ENCODE measurements at regions not wholly inside any gene's neighbourhood (a gene's known extent, or its start where the extent isn't known, plus 50 kb on each side); places are given as distances from the start of the nearest gene placed in this dataset.

GRCh38 chr15:62452667-62453066 lies 287.6 kb upstream of the C2CD4B start:
- DNase-seq: no peak

GRCh38 chr15:62453375-62453774 lies 288.3 kb upstream of the C2CD4B start:
- WGBS, 5 donors: 53 to 69% (median 65%) methylated on average over 3 of the region's 3 CpGs
- TF ChIP-seq EP300 (IDR thresholded peaks at IDR 0.05) (no peak), POLR2AphosphoS5 (IDR thresholded peaks at IDR 0.05) (no peak), POLR2A (IDR thresholded peaks at IDR 0.05) (no peak)
- TF ChIP-seq, protein P1, sequence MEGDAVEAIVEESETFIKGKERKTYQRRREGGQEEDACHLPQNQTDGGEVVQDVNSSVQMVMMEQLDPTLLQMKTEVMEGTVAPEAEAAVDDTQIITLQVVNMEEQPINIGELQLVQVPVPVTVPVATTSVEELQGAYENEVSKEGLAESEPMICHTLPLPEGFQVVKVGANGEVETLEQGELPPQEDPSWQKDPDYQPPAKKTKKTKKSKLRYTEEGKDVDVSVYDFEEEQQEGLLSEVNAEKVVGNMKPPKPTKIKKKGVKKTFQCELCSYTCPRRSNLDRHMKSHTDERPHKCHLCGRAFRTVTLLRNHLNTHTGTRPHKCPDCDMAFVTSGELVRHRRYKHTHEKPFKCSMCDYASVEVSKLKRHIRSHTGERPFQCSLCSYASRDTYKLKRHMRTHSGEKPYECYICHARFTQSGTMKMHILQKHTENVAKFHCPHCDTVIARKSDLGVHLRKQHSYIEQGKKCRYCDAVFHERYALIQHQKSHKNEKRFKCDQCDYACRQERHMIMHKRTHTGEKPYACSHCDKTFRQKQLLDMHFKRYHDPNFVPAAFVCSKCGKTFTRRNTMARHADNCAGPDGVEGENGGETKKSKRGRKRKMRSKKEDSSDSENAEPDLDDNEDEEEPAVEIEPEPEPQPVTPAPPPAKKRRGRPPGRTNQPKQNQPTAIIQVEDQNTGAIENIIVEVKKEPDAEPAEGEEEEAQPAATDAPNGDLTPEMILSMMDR (IDR thresholded peaks at IDR 0.05): no peak
- intact Hi-C loops (cut with DNase I; ENCODE audit: low total_unique reads): no loop called here
- H3K4me1 ChIP-seq: peaks cover 0 to 61% (median 23%) of the 10 kb centered on the region in 4 donors
- H3K36me3 ChIP-seq: no peaks in the 10 kb centered on the region
- no peak for DNase-seq
- no peaks in the 10 kb centered on the region for H3K27me3 ChIP-seq
- H3K9me3 ChIP-seq: no peaks in the 10 kb centered on the region
- H3K4me3 ChIP-seq: no peak overlapping the region
- peak overlapping the region in 4 of 5 donors; percentile 31 to 77 (median 56) for H3K27ac ChIP-seq

More at GRCh38 chr15:62452667-62453066, 287.6 kb upstream of the C2CD4B start:
- Histone ChIP-seq H3K4me3 (no peak overlapping the region), H3K9me3 (no peaks in the 10 kb centered on the region), H3K4me1 (peaks cover 0 to 68% (median 27%) of the 10 kb centered on the region in 4 donors), H3K27me3 (no peaks in the 10 kb centered on the region), H3K36me3 (no peaks in the 10 kb centered on the region), H3K27ac (no peak overlapping the region)
- WGBS, 5 donors: 67 to 91% (median 83%) methylated on average over 4 of the region's 4 CpGs
- intact Hi-C loops (cut with DNase I; ENCODE audit: low total_unique reads): no loop called here
- no peak for TF ChIP-seq POLR2A (IDR thresholded peaks at IDR 0.05)

GRCh38 chr15:62453981-62454380 lies 288.9 kb upstream of the C2CD4B start:
- H3K27me3 ChIP-seq: no peaks in the 10 kb centered on the region
- no peak overlapping the region for H3K4me3 ChIP-seq
- TF ChIP-seq POLR2A (IDR thresholded peaks at IDR 0.05) (no peak), POLR2AphosphoS5 (IDR thresholded peaks at IDR 0.05) (no peak), EP300 (IDR thresholded peaks at IDR 0.05) (no peak)
- TF ChIP-seq, protein P1 (IDR thresholded peaks at IDR 0.05): no peak
- no peak for DNase-seq
- peaks cover 0 to 56% (median 21%) of the 10 kb centered on the region in 4 donors for H3K4me1 ChIP-seq
- no peaks in the 10 kb centered on the region for H3K9me3 ChIP-seq
- peak overlapping the region in 4 of 5 donors; percentile 31 to 77 (median 56) for H3K27ac ChIP-seq
- WGBS, 5 donors: 58 to 84% (median 79%) methylated on average over 5 of the region's 5 CpGs
- no peaks in the 10 kb centered on the region for H3K36me3 ChIP-seq
- intact Hi-C loops (cut with DNase I; ENCODE audit: low total_unique reads): no loop called here

- DNase-seq: no peak
- Histone ChIP-seq H3K9me3 (no peaks in the 10 kb centered on the region), H3K36me3 (no peaks in the 10 kb centered on the region), H3K4me1 (peaks cover 0 to 49% (median 18%) of the 10 kb centered on the region in 4 donors), H3K27ac (peak overlapping the region in 3 of 5 donors; percentile 29 to 77 (median 67)), H3K4me3 (no peak overlapping the region), H3K27me3 (no peaks in the 10 kb centered on the region)
- WGBS, 5 donors: 87 to 93% (median 91%) methylated on average over 6 of the region's 6 CpGs
- intact Hi-C loops (cut with DNase I; ENCODE audit: low total_unique reads): no loop called here
- TF ChIP-seq, protein P1 (IDR thresholded peaks at IDR 0.05): no peak
- TF ChIP-seq POLR2AphosphoS5 (IDR thresholded peaks at IDR 0.05) (no peak), EP300 (IDR thresholded peaks at IDR 0.05) (no peak), POLR2A (IDR thresholded peaks at IDR 0.05) (no peak)
These were observed 289.6 kb upstream of the C2CD4B start for GRCh38 chr15:62454567-62455172.

- no peak for DNase-seq
- Histone ChIP-seq H3K4me3 (no peak overlapping the region), H3K36me3 (no peaks in the 10 kb centered on the region), H3K9me3 (no peaks in the 10 kb centered on the region), H3K27ac (peak overlapping the region in 2 of 5 donors; percentile 6 to 8), H3K27me3 (no peaks in the 10 kb centered on the region), H3K4me1 (peaks cover 0 to 47% (median 18%) of the 10 kb centered on the region in 4 donors)
- intact Hi-C loops (cut with DNase I; ENCODE audit: low total_unique reads): no loop called here
- WGBS, 5 donors: 79 to 89% (median 82%) methylated on average over 11 to 12 of the region's 12 CpGs
- TF ChIP-seq POLR2A (IDR thresholded peaks at IDR 0.05) (no peak), EP300 (IDR thresholded peaks at IDR 0.05) (no peak), POLR2AphosphoS5 (IDR thresholded peaks at IDR 0.05) (no peak)
- TF ChIP-seq, protein P1 (IDR thresholded peaks at IDR 0.05): no peak
These were observed 290.4 kb upstream of the C2CD4B start for GRCh38 chr15:62455441-62455921.
